ENCODE measurements at regions not wholly inside any gene's neighbourhood (a gene's known extent, or its start where the extent isn't known, plus 50 kb on each side); places are given as distances from the start of the nearest gene placed in this dataset.

- no peak for TF ChIP-seq EZH2phosphoT487 (IDR thresholded peaks at IDR 0.05)
- no peak for TF ChIP-seq EZH2 (IDR thresholded peaks at IDR 0.05)
- TF ChIP-seq, protein P1, sequence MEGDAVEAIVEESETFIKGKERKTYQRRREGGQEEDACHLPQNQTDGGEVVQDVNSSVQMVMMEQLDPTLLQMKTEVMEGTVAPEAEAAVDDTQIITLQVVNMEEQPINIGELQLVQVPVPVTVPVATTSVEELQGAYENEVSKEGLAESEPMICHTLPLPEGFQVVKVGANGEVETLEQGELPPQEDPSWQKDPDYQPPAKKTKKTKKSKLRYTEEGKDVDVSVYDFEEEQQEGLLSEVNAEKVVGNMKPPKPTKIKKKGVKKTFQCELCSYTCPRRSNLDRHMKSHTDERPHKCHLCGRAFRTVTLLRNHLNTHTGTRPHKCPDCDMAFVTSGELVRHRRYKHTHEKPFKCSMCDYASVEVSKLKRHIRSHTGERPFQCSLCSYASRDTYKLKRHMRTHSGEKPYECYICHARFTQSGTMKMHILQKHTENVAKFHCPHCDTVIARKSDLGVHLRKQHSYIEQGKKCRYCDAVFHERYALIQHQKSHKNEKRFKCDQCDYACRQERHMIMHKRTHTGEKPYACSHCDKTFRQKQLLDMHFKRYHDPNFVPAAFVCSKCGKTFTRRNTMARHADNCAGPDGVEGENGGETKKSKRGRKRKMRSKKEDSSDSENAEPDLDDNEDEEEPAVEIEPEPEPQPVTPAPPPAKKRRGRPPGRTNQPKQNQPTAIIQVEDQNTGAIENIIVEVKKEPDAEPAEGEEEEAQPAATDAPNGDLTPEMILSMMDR (IDR thresholded peaks at IDR 0.05) = peak; percentile 20
Measured at GRCh38 chr5:10021248-10021647, 228.4 kb downstream of the ATPSCKMT start.

All from neural progenitor cell (in vitro differentiated cells).